Stimulated activated naive B cell treated with anti-CD40 and anti-IgM and Interleukin-4, amounts not matched to agents 10 μg/mL and 1 μg/mL and 100 μg/mL, for 72 hours (primary cell): ENCODE measurements at regions not wholly inside any gene's neighbourhood (a gene's known extent, or its start where the extent isn't known, plus 50 kb on each side); places are given as distances from the start of the nearest gene placed in this dataset.
"Not testable (repeated sequence)": the region's sequence is repeated elsewhere in the genome, so short reads cannot be mapped to it uniquely, and the experiment has no call there.

ENCODE experiments used
- ATAC-seq, 2 donors: fragments of 150-1000 bp; cut with Tn5 transposase; replicated peaks; 2 replicates each; pipeline ENCODE4 v1.10.0; 2021; ENCODE audit warnings: moderate library complexity in 1 of 2
- DNase-seq: peaks from one replicate; pipeline ENCODE4 v3.0.0; 2021
- H3K27ac Mint-ChIP-seq: one replicate; pipeline ENCODE4 v1.8.0; 2022; ENCODE audit warnings: mild to moderate bottlenecking, mixed read lengths
- H3K27me3 Mint-ChIP-seq, 2 donors: one replicate each; pipeline ENCODE4 v1.8.0; 2022; ENCODE audit warnings: mixed read lengths in 2 of 2
- H3K36me3 Mint-ChIP-seq, 2 donors: one replicate each; pipeline ENCODE4 v1.8.0; 2022; ENCODE audit warnings: mixed read lengths in 2 of 2, mild to moderate bottlenecking in 1 of 2
- H3K4me1 Mint-ChIP-seq, 2 donors: one replicate each; pipeline ENCODE4 v1.8.0; 2022; ENCODE audit warnings: mixed read lengths in 2 of 2, mild to moderate bottlenecking in 1 of 2
- H3K4me3 Mint-ChIP-seq, 2 donors: one replicate each; pipeline ENCODE4 v1.8.0; 2022; ENCODE audit warnings: mild to moderate bottlenecking in 2 of 2, mixed read lengths in 2 of 2, moderate library complexity in 1 of 2
- H3K9me3 Mint-ChIP-seq, 2 donors: one replicate each; pipeline ENCODE4 v1.8.0; 2022; ENCODE audit warnings: mixed read lengths in 2 of 2, mild to moderate bottlenecking in 1 of 2

GRCh38 chr2:22167256-22167655 is 1043.5 kb downstream of the TDRD15 start:
- H3K36me3 Mint-ChIP-seq, result no peaks in the 10 kb centered on the region
- H3K27me3 Mint-ChIP-seq, result no peaks in the 10 kb centered on the region
- DNase-seq (no peak), ATAC-seq (no peak)
- H3K4me1 Mint-ChIP-seq, result no peaks in the 10 kb centered on the region
- H3K4me3 Mint-ChIP-seq, result no peak overlapping the region
- peaks cover 9% of the 10 kb centered on the region in 2 donors for H3K9me3 Mint-ChIP-seq
- H3K27ac Mint-ChIP-seq, result no peak overlapping the region

GRCh38 chr2:22175003-22175402 is 1051.2 kb downstream of the TDRD15 start:
- ATAC-seq (no peak), DNase-seq (no peak)
- Mint-ChIP-seq H3K9me3 (peaks cover 0 to 10% of the 10 kb centered on the region in 2 donors), H3K27ac (no peak overlapping the region), H3K36me3 (no peaks in the 10 kb centered on the region), H3K27me3 (no peaks in the 10 kb centered on the region), H3K4me1 (no peaks in the 10 kb centered on the region), H3K4me3 (no peak overlapping the region)

GRCh38 chr2:22185251-22185650 is 1061.5 kb downstream of the TDRD15 start:
- H3K27me3 Mint-ChIP-seq, result no peaks in the 10 kb centered on the region
- no peak for DNase-seq
- peaks cover 0 to 6% of the 10 kb centered on the region in 2 donors for H3K9me3 Mint-ChIP-seq
- no peak overlapping the region for H3K4me3 Mint-ChIP-seq
- H3K4me1 Mint-ChIP-seq, result no peaks in the 10 kb centered on the region
- no peak for ATAC-seq
- H3K27ac Mint-ChIP-seq, result no peak overlapping the region
- H3K36me3 Mint-ChIP-seq, result no peaks in the 10 kb centered on the region

- not testable (repeated sequence) for H3K4me1 Mint-ChIP-seq, DNase-seq, H3K9me3 Mint-ChIP-seq, H3K4me3 Mint-ChIP-seq, H3K27ac Mint-ChIP-seq, H3K27me3 Mint-ChIP-seq, ATAC-seq, H3K36me3 Mint-ChIP-seq
These were observed 1062.6 kb downstream of the TDRD15 start for GRCh38 chr2:22186261-22186828.

GRCh38 chr2:22189893-22190480 is 1066.2 kb downstream of the TDRD15 start:
- DNase-seq, result no peak
- Mint-ChIP-seq H3K4me3 (no peak overlapping the region), H3K27ac (no peak overlapping the region), H3K4me1 (no peaks in the 10 kb centered on the region), H3K27me3 (no peaks in the 10 kb centered on the region), H3K9me3 (peaks cover 0 to 3% of the 10 kb centered on the region in 2 donors), H3K36me3 (no peaks in the 10 kb centered on the region)
- ATAC-seq, result no peak

DNA sequence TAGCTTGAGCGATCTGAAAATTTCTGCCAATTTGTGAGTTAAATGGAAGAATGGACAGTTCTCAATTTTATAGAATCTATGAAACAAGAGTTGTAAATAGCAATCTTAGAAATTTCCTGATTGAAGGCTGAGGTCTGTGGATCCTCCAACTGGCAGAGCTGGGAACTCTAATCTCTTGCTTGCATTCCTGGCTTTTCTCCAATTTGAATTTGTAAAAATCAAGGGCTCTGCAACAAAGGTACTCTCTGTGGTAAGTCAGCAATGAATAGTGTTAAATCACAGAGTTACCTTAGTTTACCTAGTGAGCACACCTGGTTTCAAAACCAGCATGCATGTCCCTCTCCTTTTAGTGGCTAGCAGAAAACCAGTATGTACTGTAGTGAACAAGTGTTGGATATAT is 1070.5 kb downstream of the TDRD15 start:
- H3K9me3 Mint-ChIP-seq, result peaks cover 0 to 1% of the 10 kb centered on the region in 2 donors
- H3K27ac Mint-ChIP-seq, result no peak overlapping the region
- H3K27me3 Mint-ChIP-seq, result no peaks in the 10 kb centered on the region
- H3K36me3 Mint-ChIP-seq, result no peaks in the 10 kb centered on the region
- ATAC-seq (no peak), DNase-seq (no peak)
- no peak overlapping the region for H3K4me3 Mint-ChIP-seq
- no peaks in the 10 kb centered on the region for H3K4me1 Mint-ChIP-seq

- Mint-ChIP-seq H3K4me3 (no peak overlapping the region), H3K36me3 (no peaks in the 10 kb centered on the region), H3K27me3 (no peaks in the 10 kb centered on the region), H3K4me1 (no peaks in the 10 kb centered on the region), H3K27ac (no peak overlapping the region), H3K9me3 (peaks cover 0 to 1% of the 10 kb centered on the region in 2 donors)
- DNase-seq, result no peak
- ATAC-seq, result no peak
These were observed 1073.0 kb downstream of the TDRD15 start for GRCh38 chr2:22196806-22197205.

DNA sequence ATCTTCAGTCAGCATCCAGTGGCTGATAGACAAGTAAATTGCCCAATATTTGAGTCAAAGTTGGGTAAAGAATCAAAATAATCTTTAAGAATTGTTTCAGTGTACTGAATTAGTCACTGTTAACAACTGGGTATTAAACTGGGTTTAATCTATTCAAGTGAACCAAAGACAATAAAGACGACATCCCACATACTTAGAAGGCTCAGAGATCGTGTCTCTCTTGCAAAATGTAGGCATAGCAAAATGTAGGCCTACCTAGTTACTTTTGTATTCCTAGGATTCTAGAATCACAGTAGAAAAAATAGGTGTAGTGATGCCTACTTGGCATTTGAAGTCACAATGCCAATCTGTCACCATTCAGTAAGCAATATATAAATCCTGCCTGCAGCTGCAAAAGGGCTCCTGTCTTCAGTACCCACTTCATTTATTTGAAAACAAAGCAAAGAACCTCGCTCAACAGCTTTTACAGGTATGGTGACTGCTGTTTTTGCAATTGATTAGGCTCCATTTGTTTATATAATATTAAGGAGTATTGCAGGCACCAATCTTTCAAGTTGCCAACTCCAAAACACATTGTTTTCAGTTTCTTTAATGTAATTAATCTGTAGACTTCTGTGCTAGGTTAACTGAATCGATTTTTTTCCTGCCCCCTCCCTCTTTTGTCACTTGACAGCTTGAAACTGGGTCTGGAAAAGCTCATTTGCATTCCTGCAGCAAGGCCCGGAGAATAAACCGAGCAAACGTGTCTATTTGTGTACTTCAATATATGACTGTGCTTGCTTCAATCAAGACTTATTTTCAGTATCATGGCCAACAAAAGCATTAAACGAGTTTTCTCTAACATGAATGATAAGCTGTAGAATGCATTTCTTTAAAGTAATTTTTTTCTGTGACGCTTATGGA is 1074.9 kb downstream of the TDRD15 start:
- Mint-ChIP-seq H3K9me3 (peaks cover 0 to 1% of the 10 kb centered on the region in 2 donors), H3K4me3 (no peak overlapping the region), H3K36me3 (no peaks in the 10 kb centered on the region), H3K27ac (no peak overlapping the region), H3K27me3 (no peaks in the 10 kb centered on the region), H3K4me1 (no peaks in the 10 kb centered on the region)
- no peak for ATAC-seq
- no peak for DNase-seq

- DNase-seq, result no peak
- no peaks in the 10 kb centered on the region for H3K27me3 Mint-ChIP-seq
- ATAC-seq, result no peak
- H3K4me1 Mint-ChIP-seq, result no peaks in the 10 kb centered on the region
- no peaks in the 10 kb centered on the region for H3K36me3 Mint-ChIP-seq
- peaks cover 4% of the 10 kb centered on the region in 2 donors for H3K9me3 Mint-ChIP-seq
- no peak overlapping the region for H3K27ac Mint-ChIP-seq
- H3K4me3 Mint-ChIP-seq, result no peak overlapping the region
These were observed 1076.2 kb downstream of the TDRD15 start for GRCh38 chr2:22199994-22200393.

- no peak for DNase-seq
- ATAC-seq, result no peak
- Mint-ChIP-seq H3K36me3 (no peaks in the 10 kb centered on the region), H3K9me3 (peaks cover 1 to 5% of the 10 kb centered on the region in 2 donors), H3K4me1 (no peaks in the 10 kb centered on the region), H3K27me3 (no peaks in the 10 kb centered on the region), H3K4me3 (no peak overlapping the region), H3K27ac (no peak overlapping the region)
These were observed 1085.8 kb downstream of the TDRD15 start for GRCh38 chr2:22209545-22209944.

- Mint-ChIP-seq H3K9me3 (peaks cover 1 to 5% of the 10 kb centered on the region in 2 donors), H3K36me3 (no peaks in the 10 kb centered on the region), H3K27ac (no peak overlapping the region), H3K4me3 (no peak overlapping the region), H3K27me3 (no peaks in the 10 kb centered on the region), H3K4me1 (no peaks in the 10 kb centered on the region)
- DNase-seq (no peak), ATAC-seq (no peak)
These were observed 1089.5 kb downstream of the TDRD15 start for GRCh38 chr2:22213237-22213636.

DNA sequence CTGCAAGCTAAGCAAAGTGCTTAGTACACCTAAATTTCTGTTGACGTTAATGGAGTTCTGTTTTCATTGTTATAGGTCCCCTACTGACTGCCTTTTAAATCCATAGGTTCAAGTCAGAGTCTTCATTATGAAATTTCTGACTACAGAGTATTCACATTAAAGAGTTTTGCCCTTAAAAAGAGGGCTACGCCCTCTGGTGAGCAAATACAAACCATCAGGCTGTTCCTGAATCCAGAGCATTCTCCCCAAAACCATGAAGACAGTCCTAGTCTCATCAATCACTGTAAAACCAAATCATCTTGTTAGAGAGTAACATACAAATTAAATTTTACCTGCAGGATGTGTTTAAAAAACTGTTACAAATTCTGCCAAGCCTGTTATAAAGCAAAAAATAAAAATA is 1091.7 kb downstream of the TDRD15 start:
- no peaks in the 10 kb centered on the region for H3K4me1 Mint-ChIP-seq
- H3K4me3 Mint-ChIP-seq, result no peak overlapping the region
- no peaks in the 10 kb centered on the region for H3K36me3 Mint-ChIP-seq
- H3K27ac Mint-ChIP-seq, result no peak overlapping the region
- ATAC-seq, result no peak
- no peak for DNase-seq
- H3K27me3 Mint-ChIP-seq, result no peaks in the 10 kb centered on the region
- H3K9me3 Mint-ChIP-seq, result peaks cover 1 to 2% of the 10 kb centered on the region in 2 donors

- Mint-ChIP-seq H3K27me3 (no peaks in the 10 kb centered on the region), H3K4me1 (no peaks in the 10 kb centered on the region), H3K27ac (no peak overlapping the region), H3K4me3 (no peak overlapping the region), H3K9me3 (peaks cover 3 to 6% of the 10 kb centered on the region in 2 donors), H3K36me3 (no peaks in the 10 kb centered on the region)
- DNase-seq (no peak), ATAC-seq (no peak)
These were observed 1094.1 kb downstream of the TDRD15 start for GRCh38 chr2:22217881-22218280.

- H3K4me1 Mint-ChIP-seq, result no peaks in the 10 kb centered on the region
- no peak for ATAC-seq
- no peak overlapping the region for H3K27ac Mint-ChIP-seq
- H3K4me3 Mint-ChIP-seq, result no peak overlapping the region
- no peaks in the 10 kb centered on the region for H3K27me3 Mint-ChIP-seq
- peaks cover 6 to 7% of the 10 kb centered on the region in 2 donors for H3K9me3 Mint-ChIP-seq
- H3K36me3 Mint-ChIP-seq, result no peaks in the 10 kb centered on the region
- no peak for DNase-seq
These were observed 1097.2 kb downstream of the TDRD15 start for GRCh38 chr2:22221006-22221405.

DNA sequence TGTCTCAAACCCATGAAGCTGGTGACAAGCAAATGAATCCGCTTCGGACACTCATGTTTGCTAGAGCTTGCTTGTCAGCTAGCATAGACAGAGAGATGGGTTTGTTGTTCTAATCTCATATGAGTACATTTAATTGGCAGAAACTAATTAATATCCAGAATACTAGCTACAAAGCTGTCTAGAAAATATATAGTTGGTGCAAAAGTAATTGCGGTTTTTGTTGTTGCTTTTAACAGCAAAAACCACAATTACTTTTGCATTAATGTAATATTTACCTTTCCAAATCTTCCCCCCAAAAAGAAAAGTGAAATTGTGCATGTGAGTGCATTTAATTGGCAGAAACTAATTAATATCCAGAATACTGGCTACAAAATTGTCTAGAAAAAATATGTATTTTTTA is 1115.2 kb downstream of the TDRD15 start:
- DNase-seq (no peak), ATAC-seq (no peak)
- H3K27me3 Mint-ChIP-seq, result no peaks in the 10 kb centered on the region
- H3K9me3 Mint-ChIP-seq, result peaks cover 0 to 2% of the 10 kb centered on the region in 2 donors
- H3K4me3 Mint-ChIP-seq, result no peak overlapping the region
- H3K27ac Mint-ChIP-seq, result no peak overlapping the region
- H3K36me3 Mint-ChIP-seq, result no peaks in the 10 kb centered on the region
- no peaks in the 10 kb centered on the region for H3K4me1 Mint-ChIP-seq
